Motor neuron (in vitro differentiated cells): ENCODE measurements at regions not wholly inside any gene's neighbourhood (a gene's known extent, or its start where the extent isn't known, plus 50 kb on each side); places are given as distances from the start of the nearest gene placed in this dataset.
"Not testable (repeated sequence)": the region's sequence is repeated elsewhere in the genome, so short reads cannot be mapped to it uniquely, and the experiment has no call there.

ENCODE experiments used
- ATAC-seq, 8 experiments: fragments of 200-7000 bp; cut with Tn5 transposase; replicated peaks in 6 of 8; 2 replicates each; pipeline ENCODE4 v1.8.0; 2021; ENCODE audit warnings: mild to moderate bottlenecking in 8 of 8, moderate library complexity in 8 of 8
- H3K27ac ChIP-seq, 2 donors: fragments of 250-450 bp; sonication (Bioruptor Pico); 2 replicates each; pipeline ENCODE4 v1.9.0; 2021; ENCODE audit warnings: antibody characterized with exemption in 2 of 2, mild to moderate bottlenecking in 2 of 2, moderate library complexity in 1 of 2
- H3K4me1 ChIP-seq, 2 donors: fragments of 250-450 bp; sonication (Bioruptor Pico); replicated peaks in 1 of 2; 2 replicates each; pipeline ENCODE4 v1.6.1; 2021; ENCODE audit warnings: antibody characterized with exemption in 2 of 2, mild to moderate bottlenecking in 2 of 2, moderate library complexity in 1 of 2
- H3K4me3 ChIP-seq, 5 donors: fragments of 250-450 bp; sonication (Bioruptor Pico); 2 replicates each; pipeline ENCODE4 v1.9.0; 2021; ENCODE audit warnings: antibody characterized with exemption in 5 of 5, mild to moderate bottlenecking in 5 of 5, moderate library complexity in 4 of 5
- WGBS, 10 experiments: fragments of 450-650 bp; shearing (Covaris generic); methylation state at CpG; one replicate each; pipeline ENCODE4 v1.0.0; 2022; 5-methylcytosine and 5-hydroxymethylcytosine counted together
- in situ Hi-C, 9 experiments: fragments of 400-800 bp; cut with MboI; loops; one replicate each; pipeline ENCODE4 v1.15.0; 2021; ENCODE audit warnings: low sequenced_read_pairs in 9 of 9, low pct_unique_long_range_greater_than_20kb in 2 of 9; ENCODE audit not compliant: unreplicated experiment in 9 of 9

DNA sequence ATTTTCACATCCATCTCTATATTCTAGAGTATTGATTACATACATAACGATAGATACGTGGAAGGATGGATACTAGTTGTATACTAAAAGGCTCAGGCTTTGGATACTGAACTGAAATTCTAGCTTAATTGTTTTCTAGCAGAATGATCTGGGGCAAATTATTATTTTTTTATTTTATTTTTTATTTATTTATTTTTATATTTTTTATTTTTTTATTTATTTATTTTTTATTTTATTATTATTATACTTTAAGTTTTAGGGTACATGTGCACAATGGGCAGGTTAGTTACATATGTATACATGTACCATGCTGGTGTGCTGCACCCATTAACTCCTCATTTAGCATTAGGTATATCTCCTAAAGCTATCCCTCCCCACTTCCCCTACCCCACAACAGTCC lies 432.6 kb upstream of the GRM7 start:
- H3K4me3 ChIP-seq, ATAC-seq, in situ Hi-C loops, H3K4me1 ChIP-seq, H3K27ac ChIP-seq: not testable (repeated sequence)
- 44 to 100% (median 90%) methylated on average over 1 to 2 of the region's 2 CpGs; no CpG with 5 or more reads in 3 of the 10 experiments for WGBS, 10 experiments

DNA sequence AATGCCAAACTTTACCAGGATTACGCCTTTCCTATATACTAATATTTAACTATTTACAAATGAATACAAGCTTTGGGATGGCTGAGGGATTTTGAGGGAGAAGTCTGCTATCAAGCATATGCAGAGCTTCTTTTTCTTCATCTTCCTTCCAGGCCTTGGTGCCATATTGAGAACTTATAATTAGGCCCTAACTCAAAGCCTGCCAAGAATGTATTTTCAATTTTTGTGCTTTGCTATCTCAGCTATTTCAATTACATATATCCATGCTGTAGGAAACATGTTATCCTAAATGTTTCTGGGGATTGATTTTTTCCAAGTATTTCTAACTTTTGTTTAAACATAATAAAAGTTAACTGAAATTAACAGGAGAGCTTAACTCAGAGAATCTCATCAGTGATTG lies 425.0 kb upstream of the GRM7 start:
- 0 to 100% (median 67%) methylated on average over 1 of the region's 1 CpG; no CpG with 5 or more reads in 2 of the 10 experiments for WGBS, 10 experiments
- Histone ChIP-seq H3K4me3 (no peak overlapping the region), H3K4me1 (no peaks in the 10 kb centered on the region), H3K27ac (no peak overlapping the region)
- ATAC-seq, result no peak
- in situ Hi-C loops, result no loop called here

DNA sequence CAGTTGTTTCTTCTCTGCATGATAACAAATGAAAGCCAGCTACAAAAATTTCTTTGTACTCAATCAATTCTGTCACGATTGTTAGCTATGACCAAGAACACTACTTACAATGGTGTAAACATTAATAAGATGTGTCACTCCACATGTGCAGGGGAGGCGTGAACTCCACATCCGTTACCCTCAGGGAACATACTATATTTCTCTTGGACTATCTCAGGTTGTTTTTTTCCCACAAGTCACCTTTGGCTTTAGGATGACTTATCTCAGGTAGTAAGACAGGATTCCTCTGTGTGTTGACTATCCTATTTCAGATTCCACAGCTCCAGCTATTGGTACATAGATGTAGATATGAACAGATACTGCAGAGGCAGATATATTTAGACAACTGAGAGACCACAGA lies 423.3 kb upstream of the GRM7 start:
- no peak for ATAC-seq
- Histone ChIP-seq H3K27ac (no peak overlapping the region), H3K4me1 (no peaks in the 10 kb centered on the region), H3K4me3 (no peak overlapping the region)
- in situ Hi-C loops, result no loop called here
- 0 to 67% (median 46%) methylated on average over 1 to 3 of the region's 3 CpGs; no CpG with 5 or more reads in 2 of the 10 experiments for whole genome bisulfite sequencing, 10 experiments

GRCh38 chr3:6438031-6438430 lies 422.9 kb upstream of the GRM7 start:
- in situ Hi-C loops, result no loop called here
- 0 to 100% (median 46%) methylated on average over 1 to 3 of the region's 3 CpGs for WGBS, 10 experiments
- ATAC-seq, result no peak
- Histone ChIP-seq H3K4me1 (no peaks in the 10 kb centered on the region), H3K27ac (no peak overlapping the region), H3K4me3 (no peak overlapping the region)

GRCh38 chr3:6439226-6439625 lies 421.7 kb upstream of the GRM7 start:
- in situ Hi-C loops, result no loop called here
- Histone ChIP-seq H3K27ac (no peak overlapping the region), H3K4me1 (no peaks in the 10 kb centered on the region), H3K4me3 (no peak overlapping the region)
- peak in 2 of 8 experiments; percentile 18 to 23 for ATAC-seq
- WGBS, 10 experiments, result 3 to 85% (median 39%) methylated on average over 1 to 7 of the region's 8 CpGs; no CpG with 5 or more reads in 1 of the 10 experiments

- Histone ChIP-seq H3K27ac (no peak overlapping the region), H3K4me1 (no peaks in the 10 kb centered on the region), H3K4me3 (no peak overlapping the region)
- 0 to 100% (median 61%) methylated on average over 1 of the region's 1 CpG for WGBS, 10 experiments
- in situ Hi-C loops, result no loop called here
- no peak for ATAC-seq
These were observed 421.1 kb upstream of the GRM7 start for GRCh38 chr3:6439824-6440223.

DNA sequence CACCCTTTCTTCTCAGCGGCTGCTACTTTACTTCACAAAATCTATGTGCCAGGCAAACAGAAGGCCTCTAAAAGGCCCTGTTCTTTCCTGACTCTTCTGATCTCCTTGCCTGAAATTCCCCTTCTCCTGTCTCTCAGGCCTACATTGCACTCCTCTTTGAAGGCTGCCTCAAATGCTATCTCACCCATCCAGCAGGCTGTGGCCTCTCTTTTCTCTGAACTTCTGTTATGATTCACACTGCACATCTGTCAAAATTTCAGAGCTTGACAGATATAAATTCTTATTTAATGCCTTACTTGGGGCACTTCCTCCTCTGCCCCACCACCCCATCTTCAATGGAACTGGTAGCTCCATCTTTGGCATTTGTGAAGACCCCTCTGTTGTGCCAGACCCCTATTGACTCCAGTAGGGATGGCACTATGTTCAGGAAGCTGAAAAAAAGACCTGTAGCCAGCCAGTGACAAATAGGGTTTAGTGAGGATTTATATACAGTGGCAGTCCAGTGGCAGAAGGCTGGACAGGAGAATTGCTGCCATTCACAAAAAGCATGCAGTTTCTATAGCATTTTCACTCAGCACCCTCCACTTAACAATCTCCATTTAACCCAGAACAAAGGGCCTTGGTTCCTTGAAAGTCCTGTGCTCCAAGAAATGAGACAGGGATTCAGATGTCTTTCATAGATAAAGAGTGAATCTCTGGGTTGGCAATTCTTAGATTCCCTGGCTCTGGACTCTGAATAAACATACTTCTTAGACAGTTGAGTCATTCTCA lies 415.8 kb upstream of the GRM7 start:
- in situ Hi-C loops, result no loop called here

DNA sequence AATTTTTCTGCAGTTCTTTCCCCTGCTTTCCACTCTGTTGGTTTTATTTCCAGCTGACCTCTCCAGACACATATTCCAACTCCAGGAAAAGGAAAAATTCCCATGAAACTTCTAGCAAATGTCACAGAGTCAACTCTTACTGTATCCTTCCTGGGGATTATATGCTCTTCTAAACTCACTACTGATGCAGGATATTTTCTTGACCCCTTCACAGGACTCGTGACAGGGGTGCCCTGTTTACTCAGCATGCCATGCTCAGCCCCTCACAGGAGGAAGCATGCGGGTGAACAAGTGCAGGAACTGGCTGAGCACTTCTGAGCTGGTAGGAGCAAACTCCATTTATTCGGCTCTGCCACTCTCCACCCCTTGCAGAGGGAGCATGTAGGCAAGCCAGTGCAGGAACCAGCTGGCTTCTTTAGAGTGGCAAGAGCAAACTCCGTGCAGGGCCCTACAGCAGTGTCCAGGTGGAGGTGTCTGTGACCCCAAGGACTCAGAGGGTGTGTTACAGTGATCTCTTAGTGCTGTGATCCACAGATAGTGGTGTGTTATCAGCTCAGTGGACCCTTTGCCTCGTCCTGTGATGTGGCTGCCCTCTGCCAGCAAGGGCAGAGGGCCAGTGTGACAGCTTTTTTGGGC lies 413.6 kb upstream of the GRM7 start:
- Histone ChIP-seq H3K4me3 (no peak overlapping the region), H3K4me1 (peaks cover 0 to 10% of the 10 kb centered on the region in 2 donors), H3K27ac (no peak overlapping the region)
- in situ Hi-C loops, result no loop called here
- ATAC-seq, result peak in 1 of 8 experiments; percentile 16
- WGBS, 10 experiments, result 0 to 100% (median 53%) methylated on average over 1 to 4 of the region's 5 CpGs; no CpG with 5 or more reads in 2 of the 10 experiments

More for the DNA sequence above, 415.8 kb upstream of the GRM7 start:
- peak in 4 of 8 experiments; percentile 20 to 45 (median 32) for ATAC-seq
- Histone ChIP-seq H3K4me1 (peaks cover 0 to 10% of the 10 kb centered on the region in 2 donors), H3K27ac (no peak overlapping the region), H3K4me3 (no peak overlapping the region)
- WGBS, 10 experiments, result 38 to 100% (median 79%) methylated on average over 1 of the region's 1 CpG; no CpG with 5 or more reads in 4 of the 10 experiments

GRCh38 chr3:6448011-6448410 lies 412.9 kb upstream of the GRM7 start:
- WGBS, 10 experiments, result 4 to 94% (median 89%) methylated on average over 2 to 4 of the region's 4 CpGs; no CpG with 5 or more reads in 5 of the 10 experiments
- no peak overlapping the region for H3K4me3 ChIP-seq
- ATAC-seq, result no peak
- H3K27ac ChIP-seq, result no peak overlapping the region
- in situ Hi-C loops, result no loop called here
- H3K4me1 ChIP-seq, result peaks cover 0 to 10% of the 10 kb centered on the region in 2 donors

GRCh38 chr3:6449099-6449498 lies 411.8 kb upstream of the GRM7 start:
- no peak overlapping the region for H3K27ac ChIP-seq
- WGBS, 10 experiments, result 43 to 100% (median 100%) methylated on average over 1 to 3 of the region's 3 CpGs; no CpG with 5 or more reads in 4 of the 10 experiments
- in situ Hi-C loops, result no loop called here
- no peak overlapping the region for H3K4me3 ChIP-seq
- peaks cover 0 to 10% of the 10 kb centered on the region in 2 donors for H3K4me1 ChIP-seq
- no peak for ATAC-seq

DNA sequence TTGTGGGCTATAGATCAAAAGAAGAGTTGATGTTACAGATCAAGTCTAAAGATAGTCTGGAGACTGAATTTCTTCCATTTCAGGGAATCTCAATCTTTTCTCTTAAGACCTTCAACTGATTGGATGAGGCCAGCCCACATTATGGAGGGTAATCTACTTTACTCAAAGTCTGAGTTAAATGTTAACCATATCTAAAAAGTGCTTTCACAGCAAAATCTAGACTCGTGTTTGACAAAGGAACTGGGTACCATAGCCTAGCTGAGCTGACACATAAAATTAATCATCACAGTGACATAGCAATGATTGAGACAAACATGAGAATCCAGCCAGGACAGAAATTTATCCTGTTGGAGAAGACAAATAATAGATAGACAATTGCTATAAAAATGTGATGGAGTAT lies 407.9 kb upstream of the GRM7 start:
- ATAC-seq, result no peak
- Histone ChIP-seq H3K4me1 (no peaks in the 10 kb centered on the region), H3K27ac (no peak overlapping the region), H3K4me3 (no peak overlapping the region)
- in situ Hi-C loops, result no loop called here
- 0 to 40% (median 6%) methylated on average over 1 of the region's 1 CpG; no CpG with 5 or more reads in 2 of the 10 experiments for WGBS, 10 experiments

- WGBS, 10 experiments, result 0 to 96% (median 66%) methylated on average over 1 to 3 of the region's 3 CpGs; no CpG with 5 or more reads in 2 of the 10 experiments
- Histone ChIP-seq H3K27ac (no peak overlapping the region), H3K4me1 (no peaks in the 10 kb centered on the region), H3K4me3 (no peak overlapping the region)
- no peak for ATAC-seq
- in situ Hi-C loops, result no loop called here
These were observed 405.9 kb upstream of the GRM7 start for GRCh38 chr3:6455031-6455430.

- no peaks in the 10 kb centered on the region for H3K4me1 ChIP-seq
- no peak overlapping the region for H3K27ac ChIP-seq
- in situ Hi-C loops, result no loop called here
- no peak overlapping the region for H3K4me3 ChIP-seq
- no peak for ATAC-seq
These were observed 393.7 kb upstream of the GRM7 start for GRCh38 chr3:6467186-6467585.
